Thoracic aorta (tissue), 2 donors: ENCODE measurements at regions not wholly inside any gene's neighbourhood (a gene's known extent, or its start where the extent isn't known, plus 50 kb on each side); places are given as distances from the start of the nearest gene placed in this dataset.

ENCODE experiments used
- ATAC-seq: fragments of 150-250 bp; one replicate; pipeline ENCODE4 v1.8.0; 2017; ENCODE audit warnings: low read depth; ENCODE audit not compliant: insufficient number of reproducible peaks, low FRiP score
- DNase-seq: peaks from one replicate; pipeline ENCODE4 v3.0.0-alpha.2; 2020; ENCODE audit warnings: low spot score
- H3K27ac ChIP-seq, 2 donors: fragments of 200-600 bp; sonication (generic); 1 replicate in 1 of 2; 2 replicates in 1 of 2; pipeline ENCODE4 v1.5.1; 2016; ENCODE audit warnings: mild to moderate bottlenecking in 2 of 2, moderate library complexity in 2 of 2
- H3K27me3 ChIP-seq: fragments of 200-600 bp; sonication (generic); replicated peaks from 2 replicates; pipeline ENCODE4 v1.6.0; 2016; ENCODE audit warnings: mild to moderate bottlenecking; ENCODE audit not compliant: insufficient read depth
- H3K36me3 ChIP-seq: fragments of 200-600 bp; sonication (generic); one replicate; pipeline ENCODE4 v1.5.1; 2016
- H3K4me1 ChIP-seq, 2 donors: fragments of 200-600 bp; sonication (generic); 1 replicate in 1 of 2; 2 replicates in 1 of 2; pipeline versions ENCODE4 v1.5.1 to v1.6.0; 2016; ENCODE audit warnings: low read depth in 2 of 2, mild to moderate bottlenecking in 1 of 2; ENCODE audit not compliant: control insufficient read depth in 1 of 2
- H3K4me3 ChIP-seq: fragments of 200-600 bp; sonication (generic); 2 replicates; pipeline ENCODE4 v1.5.1; 2016; ENCODE audit warnings: mild to moderate bottlenecking
- H3K9me3 ChIP-seq: fragments of 200-600 bp; sonication (generic); 2 replicates; pipeline ENCODE4 v1.5.1; 2016
- TF ChIP-seq, protein P1 (sequence below): fragments of 200-600 bp; sonication (generic); IDR thresholded peaks from one replicate; pipeline ENCODE4 v1.5.1; 2019; ENCODE audit warnings: antibody characterized with exemption

DNA sequence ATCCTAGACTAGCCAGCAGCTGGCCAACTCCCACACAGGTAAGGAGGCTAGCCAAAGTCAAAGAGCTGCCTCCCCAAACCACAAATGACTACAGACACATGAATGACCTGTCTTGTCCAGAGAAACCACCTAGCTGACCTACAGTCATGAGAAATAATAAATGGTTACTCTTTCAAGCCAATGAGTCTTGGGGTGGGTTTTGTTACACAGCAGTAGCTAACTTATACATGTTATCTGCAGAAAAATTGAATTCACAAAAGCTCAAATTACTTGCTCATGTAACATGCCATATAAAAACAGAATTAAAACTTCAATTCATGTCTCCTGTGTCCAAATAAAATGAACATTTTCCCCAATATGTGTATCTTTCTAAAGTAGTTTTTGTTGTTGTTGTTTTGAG, 307.4 kb upstream of the NR2F2 start:
- Histone ChIP-seq H3K36me3 (no peaks in the 10 kb centered on the region), H3K4me1 (no peaks in the 10 kb centered on the region), H3K27me3 (no peaks in the 10 kb centered on the region), H3K4me3 (no peak overlapping the region), H3K27ac (no peak overlapping the region), H3K9me3 (no peaks in the 10 kb centered on the region)
- ATAC-seq (no peak), DNase-seq (no peak)
- TF ChIP-seq, protein P1, sequence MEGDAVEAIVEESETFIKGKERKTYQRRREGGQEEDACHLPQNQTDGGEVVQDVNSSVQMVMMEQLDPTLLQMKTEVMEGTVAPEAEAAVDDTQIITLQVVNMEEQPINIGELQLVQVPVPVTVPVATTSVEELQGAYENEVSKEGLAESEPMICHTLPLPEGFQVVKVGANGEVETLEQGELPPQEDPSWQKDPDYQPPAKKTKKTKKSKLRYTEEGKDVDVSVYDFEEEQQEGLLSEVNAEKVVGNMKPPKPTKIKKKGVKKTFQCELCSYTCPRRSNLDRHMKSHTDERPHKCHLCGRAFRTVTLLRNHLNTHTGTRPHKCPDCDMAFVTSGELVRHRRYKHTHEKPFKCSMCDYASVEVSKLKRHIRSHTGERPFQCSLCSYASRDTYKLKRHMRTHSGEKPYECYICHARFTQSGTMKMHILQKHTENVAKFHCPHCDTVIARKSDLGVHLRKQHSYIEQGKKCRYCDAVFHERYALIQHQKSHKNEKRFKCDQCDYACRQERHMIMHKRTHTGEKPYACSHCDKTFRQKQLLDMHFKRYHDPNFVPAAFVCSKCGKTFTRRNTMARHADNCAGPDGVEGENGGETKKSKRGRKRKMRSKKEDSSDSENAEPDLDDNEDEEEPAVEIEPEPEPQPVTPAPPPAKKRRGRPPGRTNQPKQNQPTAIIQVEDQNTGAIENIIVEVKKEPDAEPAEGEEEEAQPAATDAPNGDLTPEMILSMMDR = no peak

DNA sequence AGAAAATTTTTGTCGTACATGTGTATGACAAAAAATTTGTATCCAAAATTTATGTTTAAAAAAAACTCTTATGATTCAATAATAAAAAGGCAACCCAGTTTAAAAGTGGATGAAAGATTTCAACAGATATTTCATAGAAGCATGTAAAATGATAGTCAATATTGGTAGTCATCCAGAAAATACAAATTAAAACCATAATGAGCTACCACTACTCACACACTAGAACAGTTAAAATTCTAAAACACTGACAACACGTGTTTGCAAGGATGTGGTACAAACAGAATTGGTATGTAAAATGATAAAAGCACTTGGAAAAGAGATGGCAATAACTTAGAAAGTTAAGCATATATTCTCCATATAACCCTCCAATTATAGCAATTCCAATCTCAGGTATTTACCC, 303.0 kb upstream of the NR2F2 start:
- Histone ChIP-seq H3K9me3 (no peaks in the 10 kb centered on the region), H3K4me1 (no peaks in the 10 kb centered on the region), H3K27ac (no peak overlapping the region), H3K27me3 (no peaks in the 10 kb centered on the region), H3K4me3 (no peak overlapping the region), H3K36me3 (no peaks in the 10 kb centered on the region)
- TF ChIP-seq, protein P1 = no peak
- ATAC-seq (no peak), DNase-seq (no peak)

GRCh38 chr15:96028620-96029019, 301.9 kb upstream of the NR2F2 start:
- TF ChIP-seq, protein P1 = no peak
- H3K27me3 ChIP-seq = no peaks in the 10 kb centered on the region
- DNase-seq = no peak
- H3K27ac ChIP-seq = no peak overlapping the region
- H3K9me3 ChIP-seq = no peaks in the 10 kb centered on the region
- H3K4me3 ChIP-seq = no peak overlapping the region
- H3K36me3 ChIP-seq = no peaks in the 10 kb centered on the region
- ATAC-seq = no peak
- H3K4me1 ChIP-seq = no peaks in the 10 kb centered on the region

- DNase-seq = no peak
- Histone ChIP-seq H3K4me1 (no peaks in the 10 kb centered on the region), H3K27ac (no peak overlapping the region), H3K27me3 (no peaks in the 10 kb centered on the region), H3K9me3 (no peaks in the 10 kb centered on the region), H3K4me3 (no peak overlapping the region), H3K36me3 (no peaks in the 10 kb centered on the region)
- TF ChIP-seq, protein P1 = no peak
- ATAC-seq = no peak
These were observed 301.3 kb upstream of the NR2F2 start for GRCh38 chr15:96029172-96029571.

GRCh38 chr15:96031426-96032110, 298.9 kb upstream of the NR2F2 start:
- DNase-seq (no peak), ATAC-seq (no peak)
- TF ChIP-seq, protein P1 = no peak
- H3K4me3 ChIP-seq = no peak overlapping the region
- no peaks in the 10 kb centered on the region for H3K9me3 ChIP-seq
- H3K27me3 ChIP-seq = no peaks in the 10 kb centered on the region
- H3K4me1 ChIP-seq = no peaks in the 10 kb centered on the region
- H3K27ac ChIP-seq = no peak overlapping the region
- H3K36me3 ChIP-seq = no peaks in the 10 kb centered on the region
